Ramos (cell line): ENCODE measurements at regions not wholly inside any gene's neighbourhood (a gene's known extent, or its start where the extent isn't known, plus 50 kb on each side); places are given as distances from the start of the nearest gene placed in this dataset.

Experiments
- in situ Hi-C: fragments of 300-500 bp; cut with MboI; formaldehyde crosslinking; loops from one replicate; pipeline ENCODE4 v1.14.3; 2022; ENCODE audit warnings: low sequenced_read_pairs; ENCODE audit not compliant: unreplicated experiment

- in situ Hi-C loops, result no loop called here
Measured at GRCh38 chr11:29395555-29396072, 621.2 kb downstream of the KCNA4 start.

- in situ Hi-C loops, result no loop called here
Measured at GRCh38 chr11:29389793-29390192, 627.0 kb downstream of the KCNA4 start.

- in situ Hi-C loops, result no loop called here
Measured at GRCh38 chr11:29373725-29374124, 643.1 kb downstream of the KCNA4 start.

GRCh38 chr11:29368126-29368525, 648.7 kb downstream of the KCNA4 start:
- in situ Hi-C loops, result no loop called here

GRCh38 chr11:29364006-29364405, 652.8 kb downstream of the KCNA4 start:
- in situ Hi-C loops, result no loop called here

GRCh38 chr11:29361369-29361768, 655.5 kb downstream of the KCNA4 start:
- in situ Hi-C loops, result no loop called here

GRCh38 chr11:29353833-29354232, 663.0 kb downstream of the KCNA4 start:
- in situ Hi-C loops, result no loop called here

- in situ Hi-C loops, result no loop called here
Measured at GRCh38 chr11:29352273-29352795, 664.5 kb downstream of the KCNA4 start.

GRCh38 chr11:29351301-29351873, 665.4 kb downstream of the KCNA4 start:
- in situ Hi-C loops, result no loop called here

- in situ Hi-C loops, result no loop called here
Measured at GRCh38 chr11:29343465-29344333, 673.1 kb downstream of the KCNA4 start.

- in situ Hi-C loops, result no loop called here
Measured at GRCh38 chr11:29336727-29337575, 679.9 kb downstream of the KCNA4 start.

- in situ Hi-C loops, result no loop called here
Measured at GRCh38 chr11:29334776-29335130, 682.1 kb downstream of the KCNA4 start.

GRCh38 chr11:29333993-29334775, 682.6 kb downstream of the KCNA4 start:
- in situ Hi-C loops, result no loop called here

- in situ Hi-C loops, result no loop called here
Measured at GRCh38 chr11:29331451-29332010, 685.3 kb downstream of the KCNA4 start.

- in situ Hi-C loops, result no loop called here
Measured at GRCh38 chr11:29328961-29329441, 687.8 kb downstream of the KCNA4 start.

- in situ Hi-C loops, result no loop called here
Measured at GRCh38 chr11:29327891-29328290, 688.9 kb downstream of the KCNA4 start.

- in situ Hi-C loops, result no loop called here
Measured at GRCh38 chr11:29326757-29327156, 690.1 kb downstream of the KCNA4 start.

GRCh38 chr11:29324328-29324727, 692.5 kb downstream of the KCNA4 start:
- in situ Hi-C loops, result no loop called here
